WTC11 (cell line): ENCODE measurements at regions not wholly inside any gene's neighbourhood (a gene's known extent, or its start where the extent isn't known, plus 50 kb on each side); places are given as distances from the start of the nearest gene placed in this dataset.

Experiments
- ATAC-seq: fragments of 200-7000 bp; cut with Tn5 transposase; 2 replicates; pipeline ENCODE4 v1.10.0; 2021; ENCODE audit warnings: mild to moderate bottlenecking, moderate library complexity
- CTCF ChIA-PET: fragments of 300-600 bp; sonication (Branson Sonifier 250); formaldehyde crosslinking; loops from one replicate; lab custom pipeline; 2021; ENCODE audit warnings: antibody characterized with exemption; lab: Charles Lee
- POLR2A ChIA-PET: fragments of 350-600 bp; sonication (Branson Sonifier 250); formaldehyde crosslinking; loops from one replicate; lab custom pipeline; 2021; ENCODE audit warnings: antibody characterized with exemption; lab: Charles Lee
- DNase-seq: peaks from one replicate; pipeline ENCODE4 v3.0.0; 2021; ENCODE audit warnings: low spot score
- H3K27ac Mint-ChIP-seq: 2 replicates; pipeline ENCODE4 v1.8.0; 2021; ENCODE audit warnings: mixed read lengths
- H3K27me3 Mint-ChIP-seq: 2 replicates; pipeline ENCODE4 v1.8.0; 2021; ENCODE audit warnings: low read depth, mild to moderate bottlenecking, moderate library complexity, mixed read lengths
- H3K36me3 Mint-ChIP-seq: 2 replicates; pipeline ENCODE4 v1.8.0; 2021; ENCODE audit warnings: mixed read lengths
- H3K4me1 Mint-ChIP-seq: 2 replicates; pipeline ENCODE4 v1.8.0; 2022; ENCODE audit warnings: mixed read lengths
- H3K4me3 Mint-ChIP-seq: 2 replicates; pipeline ENCODE4 v1.8.0; 2021; ENCODE audit warnings: mild to moderate bottlenecking, moderate library complexity, mixed read lengths
- H3K9me3 Mint-ChIP-seq: 2 replicates; pipeline ENCODE4 v1.8.0; 2021; ENCODE audit warnings: mixed read lengths
- ATF6 ChIP-seq: sonication (generic); formaldehyde crosslinking; IDR thresholded peaks from 2 replicates; pipeline ENCODE4 v1.8.1; 2023; ENCODE audit warnings: mild to moderate bottlenecking, missing genetic modification reagents
- CTCF ChIP-seq: fragments of 200-600 bp; IDR thresholded peaks from 2 replicates; pipeline ENCODE4 v1.8.0; 2022; ENCODE audit warnings: antibody characterized with exemption
- E2F1 ChIP-seq: sonication (generic); formaldehyde crosslinking; IDR thresholded peaks from 2 replicates; pipeline ENCODE4 v1.8.0; 2022; ENCODE audit warnings: mild to moderate bottlenecking, missing genetic modification reagents
- E2F4 ChIP-seq: sonication (generic); formaldehyde crosslinking; IDR thresholded peaks from 2 replicates; pipeline ENCODE4 v1.8.1; 2022; ENCODE audit warnings: low read depth, mild to moderate bottlenecking, moderate library complexity, missing genetic modification reagents, borderline replicate concordance
- ETV6 ChIP-seq: sonication (generic); formaldehyde crosslinking; IDR thresholded peaks from 2 replicates; pipeline ENCODE4 v1.8.1; 2022; ENCODE audit warnings: mild to moderate bottlenecking, missing genetic modification reagents
- FOXK1 ChIP-seq: sonication (generic); formaldehyde crosslinking; IDR thresholded peaks from 2 replicates; pipeline ENCODE4 v1.8.0; 2022; ENCODE audit warnings: mild to moderate bottlenecking, moderate library complexity, missing genetic modification reagents
- HMGA2 ChIP-seq: fragments of 250-450 bp; sonication (Bioruptor Pico); IDR thresholded peaks from 2 replicates; pipeline ENCODE4 v1.4.0; 2021; ENCODE audit warnings: mild to moderate bottlenecking, moderate library complexity
- HMGXB4 ChIP-seq: sonication (generic); formaldehyde crosslinking; IDR thresholded peaks from 2 replicates; pipeline ENCODE4 v1.8.1; 2023; ENCODE audit warnings: mild to moderate bottlenecking, moderate library complexity, missing genetic modification reagents
- PRRX2 ChIP-seq: fragments of 250-450 bp; sonication (Bioruptor Pico); IDR thresholded peaks from 2 replicates; pipeline ENCODE4 v1.8.0; 2021; ENCODE audit warnings: mild to moderate bottlenecking
- RELA ChIP-seq: sonication (generic); formaldehyde crosslinking; IDR thresholded peaks from 2 replicates; pipeline ENCODE4 v1.8.1; 2022; ENCODE audit warnings: missing genetic modification reagents, mild to moderate bottlenecking, borderline replicate concordance
- RORB ChIP-seq: fragments of 250-450 bp; sonication (Bioruptor Pico); IDR thresholded peaks from 2 replicates; pipeline ENCODE4 v1.9.0; 2021; ENCODE audit warnings: mild to moderate bottlenecking
- TEAD4 ChIP-seq: sonication (generic); formaldehyde crosslinking; IDR thresholded peaks from 2 replicates; pipeline ENCODE4 v1.8.0; 2022; ENCODE audit warnings: mild to moderate bottlenecking, missing genetic modification reagents
- TP53 ChIP-seq: sonication (generic); formaldehyde crosslinking; IDR thresholded peaks from 2 replicates; pipeline ENCODE4 v1.8.1; 2023; ENCODE audit warnings: mild to moderate bottlenecking, missing genetic modification reagents
- USF1 ChIP-seq: sonication (generic); formaldehyde crosslinking; IDR thresholded peaks from 2 replicates; pipeline ENCODE4 v1.8.0; 2022; ENCODE audit warnings: mild to moderate bottlenecking, missing genetic modification reagents
- ZBTB43 ChIP-seq: sonication (generic); formaldehyde crosslinking; IDR thresholded peaks from 2 replicates; pipeline ENCODE4 v1.8.1; 2023; ENCODE audit warnings: mild to moderate bottlenecking, missing genetic modification reagents
- ZMAT4 ChIP-seq: fragments of 250-450 bp; sonication (Bioruptor Pico); IDR thresholded peaks from 2 replicates; pipeline ENCODE4 v1.9.0; 2021; ENCODE audit warnings: mild to moderate bottlenecking
- ZNF219 ChIP-seq: sonication (generic); formaldehyde crosslinking; IDR thresholded peaks from 2 replicates; pipeline ENCODE4 v1.8.0; 2023; ENCODE audit warnings: missing genetic modification reagents, mild to moderate bottlenecking, borderline replicate concordance
- ZNF281 ChIP-seq: sonication (generic); formaldehyde crosslinking; IDR thresholded peaks from 2 replicates; pipeline ENCODE4 v1.8.0; 2023; ENCODE audit warnings: mild to moderate bottlenecking, missing genetic modification reagents
- ZNF425 ChIP-seq: fragments of 250-450 bp; sonication (Bioruptor Pico); conservative IDR thresholded peaks from 2 replicates; pipeline ENCODE4 v1.9.0; 2021; ENCODE audit warnings: mild to moderate bottlenecking
- ZNF671 ChIP-seq: fragments of 250-450 bp; sonication (Bioruptor Pico); IDR thresholded peaks from 2 replicates; pipeline ENCODE4 v1.8.0; 2021; ENCODE audit warnings: mild to moderate bottlenecking

GRCh38 chr17:26792486-26792885 lies 501.4 kb upstream of the WSB1 start:
- H3K27ac Mint-ChIP-seq = no peak overlapping the region
- H3K9me3 Mint-ChIP-seq = no peaks in the 10 kb centered on the region
- DNase-seq = no peak
- no peak overlapping the region for H3K4me3 Mint-ChIP-seq
- ChIA-PET POLR2A (no interaction called here), CTCF (no interaction called here)
- ATAC-seq = no peak
- no peaks in the 10 kb centered on the region for H3K4me1 Mint-ChIP-seq
- TF ChIP-seq ZBTB43 (CRISPR knock-in tag) = no peak
- TF ChIP-seq TEAD4 (CRISPR knock-in tag) = no peak
- no peak for TF ChIP-seq TP53
- H3K36me3 Mint-ChIP-seq = no peaks in the 10 kb centered on the region
- H3K27me3 Mint-ChIP-seq = no peaks in the 10 kb centered on the region

GRCh38 chr17:26807024-26807423 lies 486.9 kb upstream of the WSB1 start:
- no peak for ATAC-seq
- H3K4me1 Mint-ChIP-seq = no peaks in the 10 kb centered on the region
- H3K4me3 Mint-ChIP-seq = no peak overlapping the region
- CTCF ChIA-PET = no interaction called here
- POLR2A ChIA-PET = no interaction called here
- no peaks in the 10 kb centered on the region; the same call in 1 of the 2 replicates for H3K27me3 Mint-ChIP-seq
- no peak for DNase-seq
- H3K36me3 Mint-ChIP-seq = peaks cover 3% of the 10 kb centered on the region; the same call in 1 of the 2 replicates
- H3K9me3 Mint-ChIP-seq = peaks cover 4% of the 10 kb centered on the region
- no peak overlapping the region for H3K27ac Mint-ChIP-seq
- no peak for TF ChIP-seq FOXK1 (CRISPR knock-in tag)
- no peak for TF ChIP-seq ZNF425 (CRISPR knock-in tag)
- no peak for TF ChIP-seq HMGXB4 (CRISPR knock-in tag)
- no peak for TF ChIP-seq ZNF281 (CRISPR knock-in tag)
- TF ChIP-seq USF1 (CRISPR knock-in tag) = no peak
- TF ChIP-seq ATF6 (CRISPR knock-in tag) = no peak
- no peak for TF ChIP-seq ZMAT4
- TF ChIP-seq E2F4 (CRISPR knock-in tag) = no peak
- no peak for TF ChIP-seq TP53
- no peak for TF ChIP-seq ZNF671
- TF ChIP-seq RELA = no peak
- TF ChIP-seq E2F1 = no peak
- no peak for TF ChIP-seq ZNF219
- no peak for TF ChIP-seq CTCF
- TF ChIP-seq RORB (CRISPR knock-in tag) = no peak
- TF ChIP-seq PRRX2 (CRISPR knock-in tag) = no peak
- no peak for TF ChIP-seq ETV6 (CRISPR knock-in tag)
- TF ChIP-seq HMGA2 = no peak
